Body of pancreas (tissue), 4 donors: ENCODE measurements at regions not wholly inside any gene's neighbourhood (a gene's known extent, or its start where the extent isn't known, plus 50 kb on each side); places are given as distances from the start of the nearest gene placed in this dataset.

Source experiments
- CTCF ChIP-seq, 7 experiments: fragments of 450-650 bp in 4 of 7; fragments of 200-600 bp in 3 of 7; sonication (generic) in 3 of 7; IDR thresholded peaks; one replicate each; pipeline ENCODE4 v1.5.1; 2016 to 2019; ENCODE audit warnings: antibody characterized with exemption in 7 of 7
- POLR2A ChIP-seq, 3 donors: fragments of 450-650 bp; IDR thresholded peaks; one replicate each; pipeline ENCODE4 v1.6.1; 2016; ENCODE audit warnings: antibody characterized with exemption in 3 of 3, mild to moderate bottlenecking in 2 of 3

GRCh38 chr6:67643281-67643680 is 991.8 kb upstream of the ADGRB3 start:
- no peak for TF ChIP-seq CTCF (IDR thresholded peaks at IDR 0.05)
- no peak for TF ChIP-seq POLR2A (IDR thresholded peaks at IDR 0.05)
